ENCODE measurements at regions not wholly inside any gene's neighbourhood (a gene's known extent, or its start where the extent isn't known, plus 50 kb on each side); places are given as distances from the start of the nearest gene placed in this dataset.

GRCh38 chr3:84634668-84635067 is 324.1 kb upstream of the CADM2 start:
- no peak overlapping the region for H2AK5ac ChIP-seq (ENCODE audit: low read length, severe bottlenecking)
- H3K4ac ChIP-seq (ENCODE audit: low read depth in 1 of 2, low read length in 2 of 2) = no peak overlapping the region
- no peak overlapping the region for H3K27ac ChIP-seq (ENCODE audit: low read length, poor library complexity, severe bottlenecking)
- H3K18ac ChIP-seq (ENCODE audit: low read depth in 1 of 2, low read length in 2 of 2) = no peak overlapping the region
- no peak overlapping the region for H2BK120ac ChIP-seq (ENCODE audit: low read depth, low read length)
- no peak overlapping the region for H3K14ac ChIP-seq (ENCODE audit: low read length in 2 of 2)
- no peak for DNase-seq
- no peak overlapping the region for H4K91ac ChIP-seq (ENCODE audit: low read length)
- H2BK12ac ChIP-seq (ENCODE audit: low read length in 2 of 2) = no peak overlapping the region
- H3K23ac ChIP-seq (ENCODE audit: low read length in 2 of 2) = no peak overlapping the region
- H2BK5ac ChIP-seq (ENCODE audit: low read depth, low read length, poor library complexity, severe bottlenecking) = no peak overlapping the region
- no peak overlapping the region for H4K8ac ChIP-seq (ENCODE audit: low read length)
- H3K27me3 ChIP-seq (ENCODE audit: control insufficient read depth in 1 of 2, insufficient read depth in 1 of 2, low read length in 2 of 2) = no peaks in the 10 kb centered on the region
- H3K4me1 ChIP-seq (ENCODE audit: control insufficient read depth, insufficient read depth, low read depth, low read length) = no peaks in the 10 kb centered on the region
- no peaks in the 10 kb centered on the region for H3K36me3 ChIP-seq (ENCODE audit: control insufficient read depth in 1 of 2, insufficient read depth in 2 of 2, low read depth in 1 of 2, low read length in 2 of 2)
- WGBS = 63% methylated on average over 1 of the region's 1 CpG
- no peaks in the 10 kb centered on the region for H3K79me1 ChIP-seq (replicated peaks; ENCODE audit: low read length, poor library complexity, severe bottlenecking)
- H2AFZ ChIP-seq (ENCODE audit: low read depth, low read length) = no peak overlapping the region
- no peak overlapping the region for H3K9ac ChIP-seq (ENCODE audit: low read length)
- no peak overlapping the region for H3K4me2 ChIP-seq (ENCODE audit: low read length, poor library complexity, severe bottlenecking)
- H3K9me3 ChIP-seq (ENCODE audit: control insufficient read depth, low read length) = peaks cover 3% of the 10 kb centered on the region
- H3K4me3 ChIP-seq (ENCODE audit: insufficient read depth in 1 of 2, low read depth in 1 of 2, low read length in 2 of 2) = no peak overlapping the region
- H2BK15ac ChIP-seq (ENCODE audit: low read depth, poor library complexity, severe bottlenecking) = no peak overlapping the region

- Histone ChIP-seq H2AK5ac (ENCODE audit: low read length, severe bottlenecking) (no peak overlapping the region), H2BK12ac (ENCODE audit: low read length in 2 of 2) (no peak overlapping the region), H3K27me3 (ENCODE audit: control insufficient read depth in 1 of 2, insufficient read depth in 1 of 2, low read length in 2 of 2) (no peaks in the 10 kb centered on the region), H3K4ac (ENCODE audit: low read depth in 1 of 2, low read length in 2 of 2) (no peak overlapping the region), H2BK15ac (ENCODE audit: low read depth, poor library complexity, severe bottlenecking) (no peak overlapping the region), H3K4me3 (ENCODE audit: insufficient read depth in 1 of 2, low read depth in 1 of 2, low read length in 2 of 2) (no peak overlapping the region), H3K9me3 (ENCODE audit: control insufficient read depth, low read length) (no peaks in the 10 kb centered on the region), H3K27ac (ENCODE audit: low read length, poor library complexity, severe bottlenecking) (no peak overlapping the region), H3K4me1 (ENCODE audit: control insufficient read depth, insufficient read depth, low read depth, low read length) (no peaks in the 10 kb centered on the region), H4K8ac (ENCODE audit: low read length) (no peak overlapping the region), H2AFZ (ENCODE audit: low read depth, low read length) (no peak overlapping the region), H3K4me2 (ENCODE audit: low read length, poor library complexity, severe bottlenecking) (no peak overlapping the region), H3K18ac (ENCODE audit: low read depth in 1 of 2, low read length in 2 of 2) (no peak overlapping the region), H2BK120ac (ENCODE audit: low read depth, low read length) (no peak overlapping the region), H3K14ac (ENCODE audit: low read length in 2 of 2) (no peak overlapping the region), H3K79me1 (replicated peaks; ENCODE audit: low read length, poor library complexity, severe bottlenecking) (no peaks in the 10 kb centered on the region), H3K9ac (ENCODE audit: low read length) (no peak overlapping the region), H4K91ac (ENCODE audit: low read length) (no peak overlapping the region), H3K23ac (ENCODE audit: low read length in 2 of 2) (no peak overlapping the region), H2BK5ac (ENCODE audit: low read depth, low read length, poor library complexity, severe bottlenecking) (no peak overlapping the region), H3K36me3 (ENCODE audit: control insufficient read depth in 1 of 2, insufficient read depth in 2 of 2, low read depth in 1 of 2, low read length in 2 of 2) (no peaks in the 10 kb centered on the region)
- 78% methylated on average over 2 of the region's 3 CpGs for WGBS
- no peak for DNase-seq
Measured at GRCh38 chr3:84637272-84637671, 321.5 kb upstream of the CADM2 start.

- Histone ChIP-seq H2BK120ac (ENCODE audit: low read depth, low read length) (no peak overlapping the region), H3K4me3 (ENCODE audit: insufficient read depth in 1 of 2, low read depth in 1 of 2, low read length in 2 of 2) (no peak overlapping the region), H3K23ac (ENCODE audit: low read length in 2 of 2) (no peak overlapping the region), H2BK5ac (ENCODE audit: low read depth, low read length, poor library complexity, severe bottlenecking) (no peak overlapping the region), H3K14ac (ENCODE audit: low read length in 2 of 2) (no peak overlapping the region), H3K4me1 (ENCODE audit: control insufficient read depth, insufficient read depth, low read depth, low read length) (no peaks in the 10 kb centered on the region), H3K4me2 (ENCODE audit: low read length, poor library complexity, severe bottlenecking) (no peak overlapping the region), H3K27ac (ENCODE audit: low read length, poor library complexity, severe bottlenecking) (no peak overlapping the region), H2AFZ (ENCODE audit: low read depth, low read length) (no peak overlapping the region), H3K27me3 (ENCODE audit: control insufficient read depth in 1 of 2, insufficient read depth in 1 of 2, low read length in 2 of 2) (no peaks in the 10 kb centered on the region), H3K9ac (ENCODE audit: low read length) (no peak overlapping the region), H3K79me1 (replicated peaks; ENCODE audit: low read length, poor library complexity, severe bottlenecking) (no peaks in the 10 kb centered on the region), H3K18ac (ENCODE audit: low read depth in 1 of 2, low read length in 2 of 2) (no peak overlapping the region), H2AK5ac (ENCODE audit: low read length, severe bottlenecking) (no peak overlapping the region), H2BK12ac (ENCODE audit: low read length in 2 of 2) (no peak overlapping the region), H2BK15ac (ENCODE audit: low read depth, poor library complexity, severe bottlenecking) (no peak overlapping the region), H4K91ac (ENCODE audit: low read length) (no peak overlapping the region), H3K36me3 (ENCODE audit: control insufficient read depth in 1 of 2, insufficient read depth in 2 of 2, low read depth in 1 of 2, low read length in 2 of 2) (no peaks in the 10 kb centered on the region), H4K8ac (ENCODE audit: low read length) (no peak overlapping the region), H3K4ac (ENCODE audit: low read depth in 1 of 2, low read length in 2 of 2) (no peak overlapping the region), H3K9me3 (ENCODE audit: control insufficient read depth, low read length) (no peaks in the 10 kb centered on the region)
- DNase-seq = no peak
Measured at GRCh38 chr3:84666468-84666867, 292.3 kb upstream of the CADM2 start.

DNA sequence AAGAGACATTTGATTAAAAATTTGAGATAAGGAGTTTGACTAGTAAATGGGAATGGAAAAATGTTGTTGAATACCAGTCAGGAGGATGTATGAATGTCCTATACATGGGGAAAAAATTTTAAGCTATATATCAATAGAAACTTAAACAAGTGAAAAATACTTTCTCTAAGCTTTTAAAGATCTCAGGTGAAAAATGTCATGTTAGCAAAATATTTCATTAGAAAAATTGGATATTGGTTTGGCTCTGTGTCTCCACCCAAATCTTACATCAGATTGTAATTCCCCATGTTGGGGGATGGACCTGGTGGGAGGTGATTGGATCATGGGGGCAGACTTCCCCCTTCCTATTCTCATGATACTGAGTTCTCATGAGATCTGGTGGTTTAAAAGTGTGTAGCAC is 279.6 kb upstream of the CADM2 start:
- Histone ChIP-seq H3K4me3 (ENCODE audit: insufficient read depth in 1 of 2, low read depth in 1 of 2, low read length in 2 of 2) (no peak overlapping the region), H3K4ac (ENCODE audit: low read depth in 1 of 2, low read length in 2 of 2) (no peak overlapping the region), H3K4me2 (ENCODE audit: low read length, poor library complexity, severe bottlenecking) (no peak overlapping the region), H3K18ac (ENCODE audit: low read depth in 1 of 2, low read length in 2 of 2) (no peak overlapping the region), H3K9ac (ENCODE audit: low read length) (no peak overlapping the region), H3K23ac (ENCODE audit: low read length in 2 of 2) (no peak overlapping the region), H3K27me3 (ENCODE audit: control insufficient read depth in 1 of 2, insufficient read depth in 1 of 2, low read length in 2 of 2) (no peaks in the 10 kb centered on the region), H3K27ac (ENCODE audit: low read length, poor library complexity, severe bottlenecking) (no peak overlapping the region), H2BK12ac (ENCODE audit: low read length in 2 of 2) (no peak overlapping the region), H3K79me1 (replicated peaks; ENCODE audit: low read length, poor library complexity, severe bottlenecking) (no peaks in the 10 kb centered on the region), H2BK5ac (ENCODE audit: low read depth, low read length, poor library complexity, severe bottlenecking) (no peak overlapping the region), H3K4me1 (ENCODE audit: control insufficient read depth, insufficient read depth, low read depth, low read length) (no peaks in the 10 kb centered on the region), H2BK120ac (ENCODE audit: low read depth, low read length) (no peak overlapping the region), H2AK5ac (ENCODE audit: low read length, severe bottlenecking) (no peak overlapping the region), H3K36me3 (ENCODE audit: control insufficient read depth in 1 of 2, insufficient read depth in 2 of 2, low read depth in 1 of 2, low read length in 2 of 2) (no peaks in the 10 kb centered on the region), H3K9me3 (ENCODE audit: control insufficient read depth, low read length) (no peaks in the 10 kb centered on the region), H3K14ac (ENCODE audit: low read length in 2 of 2) (no peak overlapping the region), H4K91ac (ENCODE audit: low read length) (no peak overlapping the region), H4K8ac (ENCODE audit: low read length) (no peak overlapping the region), H2AFZ (ENCODE audit: low read depth, low read length) (no peak overlapping the region), H2BK15ac (ENCODE audit: low read depth, poor library complexity, severe bottlenecking) (no peak overlapping the region)
- no peak for DNase-seq
